ENCODE measurements at regions not wholly inside any gene's neighbourhood (a gene's known extent, or its start where the extent isn't known, plus 50 kb on each side); places are given as distances from the start of the nearest gene placed in this dataset.

DNA sequence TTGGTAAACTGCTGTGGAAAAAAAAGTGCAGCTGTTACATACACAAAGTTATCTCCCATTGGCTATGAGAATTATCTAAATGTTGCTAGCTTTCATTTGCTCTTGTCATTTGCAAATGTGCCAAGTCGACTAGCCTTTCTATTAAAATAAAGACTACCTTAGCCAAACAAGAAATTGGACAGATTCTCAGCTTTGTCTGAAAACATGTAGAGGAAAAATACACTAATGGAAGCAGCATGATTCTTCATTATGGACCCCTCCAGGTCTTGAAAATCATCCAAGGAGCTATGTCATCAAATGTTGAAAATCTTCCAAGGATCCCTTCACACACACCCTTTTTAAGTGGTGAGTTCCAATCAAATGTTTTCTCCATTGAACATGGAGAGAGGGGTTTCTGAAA lies 237.7 kb downstream of the ETV1 start:
- Histone ChIP-seq H3K4me3 (ENCODE audit: low read depth in 1 of 3, low read length in 3 of 3) (no peak overlapping the region), H3K36me3 (ENCODE audit: control insufficient read depth in 4 of 4, insufficient read depth in 3 of 4, low read depth in 1 of 4, low read length in 3 of 4) (no peaks in the 10 kb centered on the region), H3K9ac (ENCODE audit: low read depth in 1 of 2, low read length in 2 of 2) (no peak overlapping the region), H3K27me3 (ENCODE audit: control insufficient read depth in 4 of 4, insufficient read depth in 4 of 4, low read length in 3 of 4) (no peaks in the 10 kb centered on the region), H3K9me3 (ENCODE audit: control insufficient read depth in 4 of 4, low read length in 3 of 4) (no peaks in the 10 kb centered on the region), H3K27ac (ENCODE audit: low read depth in 1 of 2, low read length in 2 of 2) (no peak overlapping the region), H3K4me1 (ENCODE audit: control insufficient read depth in 4 of 4, insufficient read depth in 4 of 4, low read length in 3 of 4) (no peaks in the 10 kb centered on the region)
- TF ChIP-seq GABPA (IDR thresholded peaks at IDR 0.05 in 1 of 2, conservative IDR thresholded peaks at IDR 0.05 in 1 of 2), result no peak
- TF ChIP-seq EGR1 (IDR thresholded peaks at IDR 0.05; ENCODE audit: low read depth in 2 of 2), result no peak
- no peak for TF ChIP-seq FOXA2 (IDR thresholded peaks at IDR 0.05)
- TF ChIP-seq TAF1 (conservative IDR thresholded peaks at IDR 0.05), result no peak
- TF ChIP-seq JUND (IDR thresholded peaks at IDR 0.05), result no peak
- TF ChIP-seq RXRA (IDR thresholded peaks at IDR 0.05), result no peak
- TF ChIP-seq YY1 (IDR thresholded peaks at IDR 0.05), result no peak
- TF ChIP-seq REST (IDR thresholded peaks at IDR 0.05), result no peak
- TF ChIP-seq, protein P1, sequence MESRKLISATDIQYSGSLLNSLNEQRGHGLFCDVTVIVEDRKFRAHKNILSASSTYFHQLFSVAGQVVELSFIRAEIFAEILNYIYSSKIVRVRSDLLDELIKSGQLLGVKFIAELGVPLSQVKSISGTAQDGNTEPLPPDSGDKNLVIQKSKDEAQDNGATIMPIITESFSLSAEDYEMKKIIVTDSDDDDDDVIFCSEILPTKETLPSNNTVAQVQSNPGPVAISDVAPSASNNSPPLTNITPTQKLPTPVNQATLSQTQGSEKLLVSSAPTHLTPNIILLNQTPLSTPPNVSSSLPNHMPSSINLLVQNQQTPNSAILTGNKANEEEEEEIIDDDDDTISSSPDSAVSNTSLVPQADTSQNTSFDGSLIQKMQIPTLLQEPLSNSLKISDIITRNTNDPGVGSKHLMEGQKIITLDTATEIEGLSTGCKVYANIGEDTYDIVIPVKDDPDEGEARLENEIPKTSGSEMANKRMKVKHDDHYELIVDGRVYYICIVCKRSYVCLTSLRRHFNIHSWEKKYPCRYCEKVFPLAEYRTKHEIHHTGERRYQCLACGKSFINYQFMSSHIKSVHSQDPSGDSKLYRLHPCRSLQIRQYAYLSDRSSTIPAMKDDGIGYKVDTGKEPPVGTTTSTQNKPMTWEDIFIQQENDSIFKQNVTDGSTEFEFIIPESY (IDR thresholded peaks at IDR 0.05), result no peak
- no peak for TF ChIP-seq RAD21 (IDR thresholded peaks at IDR 0.05)
- no peak for TF ChIP-seq HNF4G (IDR thresholded peaks at IDR 0.05)
- TF ChIP-seq MAX (IDR thresholded peaks at IDR 0.05), result no peak
- no peak for TF ChIP-seq SP1 (IDR thresholded peaks at IDR 0.05)
- no peak for TF ChIP-seq CTCF (IDR thresholded peaks at IDR 0.05; ENCODE audit: low read depth, low read length, missing input control)
- no peak for TF ChIP-seq FOXA1 (IDR thresholded peaks at IDR 0.05)
- TF ChIP-seq NR2F2 (IDR thresholded peaks at IDR 0.05), result no peak
- no peak for TF ChIP-seq HNF4A (conservative IDR thresholded peaks at IDR 0.05)
- TF ChIP-seq, protein P2, sequence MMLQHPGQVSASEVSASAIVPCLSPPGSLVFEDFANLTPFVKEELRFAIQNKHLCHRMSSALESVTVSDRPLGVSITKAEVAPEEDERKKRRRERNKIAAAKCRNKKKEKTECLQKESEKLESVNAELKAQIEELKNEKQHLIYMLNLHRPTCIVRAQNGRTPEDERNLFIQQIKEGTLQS (IDR thresholded peaks at IDR 0.05), result no peak
- DNase-seq (ENCODE audit: low spot score), result no peak
- 58% methylated on average over 1 of the region's 1 CpG for WGBS

Data from liver (tissue), 8 donors.